ENCODE measurements at regions not wholly inside any gene's neighbourhood (a gene's known extent, or its start where the extent isn't known, plus 50 kb on each side); places are given as distances from the start of the nearest gene placed in this dataset.

GRCh38 chr4:106502106-106502699 lies 133.6 kb upstream of the GIMD1 start:
- no peak for TF ChIP-seq EZH2 (IDR thresholded peaks at IDR 0.05; ENCODE audit: insufficient read depth, low read length)
- TF ChIP-seq, protein P1, sequence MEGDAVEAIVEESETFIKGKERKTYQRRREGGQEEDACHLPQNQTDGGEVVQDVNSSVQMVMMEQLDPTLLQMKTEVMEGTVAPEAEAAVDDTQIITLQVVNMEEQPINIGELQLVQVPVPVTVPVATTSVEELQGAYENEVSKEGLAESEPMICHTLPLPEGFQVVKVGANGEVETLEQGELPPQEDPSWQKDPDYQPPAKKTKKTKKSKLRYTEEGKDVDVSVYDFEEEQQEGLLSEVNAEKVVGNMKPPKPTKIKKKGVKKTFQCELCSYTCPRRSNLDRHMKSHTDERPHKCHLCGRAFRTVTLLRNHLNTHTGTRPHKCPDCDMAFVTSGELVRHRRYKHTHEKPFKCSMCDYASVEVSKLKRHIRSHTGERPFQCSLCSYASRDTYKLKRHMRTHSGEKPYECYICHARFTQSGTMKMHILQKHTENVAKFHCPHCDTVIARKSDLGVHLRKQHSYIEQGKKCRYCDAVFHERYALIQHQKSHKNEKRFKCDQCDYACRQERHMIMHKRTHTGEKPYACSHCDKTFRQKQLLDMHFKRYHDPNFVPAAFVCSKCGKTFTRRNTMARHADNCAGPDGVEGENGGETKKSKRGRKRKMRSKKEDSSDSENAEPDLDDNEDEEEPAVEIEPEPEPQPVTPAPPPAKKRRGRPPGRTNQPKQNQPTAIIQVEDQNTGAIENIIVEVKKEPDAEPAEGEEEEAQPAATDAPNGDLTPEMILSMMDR (IDR thresholded peaks at IDR 0.05; ENCODE audit: insufficient read depth, low read depth, low read length): peak; percentile 64
- H4K20me1 ChIP-seq (ENCODE audit: insufficient read depth, low read length): no peaks in the 10 kb centered on the region
- no peak overlapping the region for H3K9ac ChIP-seq (ENCODE audit: low read length)
- Mint-ChIP-seq H3K4me1 (ENCODE audit: low read depth, unreplicated experiment) (peaks cover 7% of the 10 kb centered on the region), H3K27ac (ENCODE audit: unreplicated experiment) (no peak overlapping the region), H3K36me3 (ENCODE audit: low read depth, unreplicated experiment) (no peaks in the 10 kb centered on the region), H3K9me3 (ENCODE audit: unreplicated experiment) (peaks cover 2% of the 10 kb centered on the region), H3K4me3 (ENCODE audit: unreplicated experiment) (no peak overlapping the region), H3K27me3 (ENCODE audit: low read depth, unreplicated experiment) (peaks cover 3% of the 10 kb centered on the region)
- no peak overlapping the region for H3K27ac ChIP-seq (ENCODE audit: low read depth, low read length)
- no peak overlapping the region for H3K4me3 ChIP-seq (ENCODE audit: insufficient read depth, low read depth, low read length)
- H3K36me3 ChIP-seq (ENCODE audit: insufficient read depth, low read length): no peaks in the 10 kb centered on the region
- H3K27me3 ChIP-seq (ENCODE audit: insufficient read depth, low read length): no peaks in the 10 kb centered on the region
- DNase-seq (ENCODE audit: low read depth): peak; percentile 22
- FAIRE-seq: no peak
- no peaks in the 10 kb centered on the region for H3K4me1 ChIP-seq (ENCODE audit: insufficient read depth, low read length)
- H3K9me3 ChIP-seq (ENCODE audit: insufficient read depth, low read depth, low read length): no peaks in the 10 kb centered on the region
- H3K4me2 ChIP-seq (ENCODE audit: low read length): peak overlapping the region; percentile 67
- H2AFZ ChIP-seq (ENCODE audit: low read depth, low read length): peak overlapping the region; percentile 63
- no peaks in the 10 kb centered on the region for H3K79me2 ChIP-seq (ENCODE audit: insufficient read depth, low read length)

DNA sequence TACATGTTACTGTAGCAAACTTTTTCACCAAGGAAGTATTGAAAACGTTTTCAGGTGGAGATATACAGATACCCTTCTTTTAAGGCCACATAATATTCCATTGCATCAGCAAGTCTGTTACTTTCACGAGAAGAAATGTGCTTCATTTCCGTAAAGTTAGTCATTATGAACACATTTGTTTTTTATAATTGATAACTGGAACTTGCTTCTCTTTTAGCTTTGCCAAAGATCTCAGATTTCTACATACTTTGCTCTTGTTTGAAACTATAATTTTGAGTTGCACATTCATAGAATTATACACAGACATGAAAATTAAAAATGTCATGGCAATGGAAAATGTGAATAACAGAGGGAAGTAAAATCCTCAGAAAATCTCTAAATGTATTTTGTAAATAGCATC lies 128.7 kb upstream of the GIMD1 start:
- Histone ChIP-seq H3K4me2 (ENCODE audit: low read length) (no peak overlapping the region), H4K20me1 (ENCODE audit: insufficient read depth, low read length) (no peaks in the 10 kb centered on the region), H3K36me3 (ENCODE audit: insufficient read depth, low read length) (no peaks in the 10 kb centered on the region), H3K4me3 (ENCODE audit: insufficient read depth, low read depth, low read length) (no peak overlapping the region), H3K9me3 (ENCODE audit: insufficient read depth, low read depth, low read length) (no peaks in the 10 kb centered on the region), H3K27ac (ENCODE audit: low read depth, low read length) (no peak overlapping the region), H3K27me3 (ENCODE audit: insufficient read depth, low read length) (no peaks in the 10 kb centered on the region), H3K4me1 (ENCODE audit: insufficient read depth, low read length) (no peaks in the 10 kb centered on the region), H2AFZ (ENCODE audit: low read depth, low read length) (no peak overlapping the region), H3K79me2 (ENCODE audit: insufficient read depth, low read length) (no peaks in the 10 kb centered on the region), H3K9ac (ENCODE audit: low read length) (no peak overlapping the region)
- no peak overlapping the region for H3K4me3 Mint-ChIP-seq (ENCODE audit: unreplicated experiment)
- no peaks in the 10 kb centered on the region for H3K36me3 Mint-ChIP-seq (ENCODE audit: low read depth, unreplicated experiment)
- H3K27ac Mint-ChIP-seq (ENCODE audit: unreplicated experiment): no peak overlapping the region
- H3K27me3 Mint-ChIP-seq (ENCODE audit: low read depth, unreplicated experiment): peaks cover 2% of the 10 kb centered on the region
- FAIRE-seq (no peak), DNase-seq (ENCODE audit: low read depth) (no peak)
- peaks cover 9% of the 10 kb centered on the region for H3K4me1 Mint-ChIP-seq (ENCODE audit: low read depth, unreplicated experiment)
- peaks cover 2% of the 10 kb centered on the region for H3K9me3 Mint-ChIP-seq (ENCODE audit: unreplicated experiment)
- TF ChIP-seq EZH2 (IDR thresholded peaks at IDR 0.05; ENCODE audit: insufficient read depth, low read length): no peak
- TF ChIP-seq, protein P1 (IDR thresholded peaks at IDR 0.05; ENCODE audit: insufficient read depth, low read depth, low read length): no peak

DNA sequence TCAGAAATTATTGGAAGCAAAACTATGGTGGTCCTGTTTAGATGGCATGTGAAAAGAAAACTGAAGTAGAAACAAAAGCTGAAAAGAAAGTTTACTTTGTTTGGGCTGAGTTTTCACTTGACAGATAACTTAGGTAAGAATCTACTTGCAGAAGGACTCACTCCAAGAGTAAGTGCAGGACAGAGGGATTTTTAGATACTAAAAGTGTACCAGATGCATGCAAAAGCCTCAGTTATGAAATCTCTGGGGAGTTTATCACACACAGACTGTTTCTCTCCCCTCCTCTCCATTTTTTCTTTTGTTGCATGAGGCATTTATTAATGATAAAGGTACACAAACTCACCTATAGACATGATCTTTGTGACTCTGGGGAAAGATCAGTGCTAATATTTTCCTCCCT lies 127.5 kb upstream of the GIMD1 start:
- no peaks in the 10 kb centered on the region for H3K4me1 ChIP-seq (ENCODE audit: insufficient read depth, low read length)
- no peaks in the 10 kb centered on the region for H3K36me3 ChIP-seq (ENCODE audit: insufficient read depth, low read length)
- H3K4me3 Mint-ChIP-seq (ENCODE audit: unreplicated experiment): no peak overlapping the region
- H3K9ac ChIP-seq (ENCODE audit: low read length): no peak overlapping the region
- H4K20me1 ChIP-seq (ENCODE audit: insufficient read depth, low read length): no peaks in the 10 kb centered on the region
- TF ChIP-seq, protein P1 (IDR thresholded peaks at IDR 0.05; ENCODE audit: insufficient read depth, low read depth, low read length): no peak
- no peak overlapping the region for H3K27ac Mint-ChIP-seq (ENCODE audit: unreplicated experiment)
- no peaks in the 10 kb centered on the region for H3K79me2 ChIP-seq (ENCODE audit: insufficient read depth, low read length)
- no peaks in the 10 kb centered on the region for H3K27me3 Mint-ChIP-seq (ENCODE audit: low read depth, unreplicated experiment)
- peaks cover 2% of the 10 kb centered on the region for H3K9me3 Mint-ChIP-seq (ENCODE audit: unreplicated experiment)
- no peaks in the 10 kb centered on the region for H3K27me3 ChIP-seq (ENCODE audit: insufficient read depth, low read length)
- no peak overlapping the region for H3K27ac ChIP-seq (ENCODE audit: low read depth, low read length)
- H3K36me3 Mint-ChIP-seq (ENCODE audit: low read depth, unreplicated experiment): no peaks in the 10 kb centered on the region
- peaks cover 9% of the 10 kb centered on the region for H3K4me1 Mint-ChIP-seq (ENCODE audit: low read depth, unreplicated experiment)
- no peak overlapping the region for H2AFZ ChIP-seq (ENCODE audit: low read depth, low read length)
- no peaks in the 10 kb centered on the region for H3K9me3 ChIP-seq (ENCODE audit: insufficient read depth, low read depth, low read length)
- H3K4me2 ChIP-seq (ENCODE audit: low read length): no peak overlapping the region
- DNase-seq (ENCODE audit: low read depth) (no peak), FAIRE-seq (no peak)
- H3K4me3 ChIP-seq (ENCODE audit: insufficient read depth, low read depth, low read length): no peak overlapping the region

Measured in astrocyte (in vitro differentiated cells and primary cell).